ENCODE measurements at regions not wholly inside any gene's neighbourhood (a gene's known extent, or its start where the extent isn't known, plus 50 kb on each side); places are given as distances from the start of the nearest gene placed in this dataset.
"Not testable (repeated sequence)": the region's sequence is repeated elsewhere in the genome, so short reads cannot be mapped to it uniquely, and the experiment has no call there.

DNA sequence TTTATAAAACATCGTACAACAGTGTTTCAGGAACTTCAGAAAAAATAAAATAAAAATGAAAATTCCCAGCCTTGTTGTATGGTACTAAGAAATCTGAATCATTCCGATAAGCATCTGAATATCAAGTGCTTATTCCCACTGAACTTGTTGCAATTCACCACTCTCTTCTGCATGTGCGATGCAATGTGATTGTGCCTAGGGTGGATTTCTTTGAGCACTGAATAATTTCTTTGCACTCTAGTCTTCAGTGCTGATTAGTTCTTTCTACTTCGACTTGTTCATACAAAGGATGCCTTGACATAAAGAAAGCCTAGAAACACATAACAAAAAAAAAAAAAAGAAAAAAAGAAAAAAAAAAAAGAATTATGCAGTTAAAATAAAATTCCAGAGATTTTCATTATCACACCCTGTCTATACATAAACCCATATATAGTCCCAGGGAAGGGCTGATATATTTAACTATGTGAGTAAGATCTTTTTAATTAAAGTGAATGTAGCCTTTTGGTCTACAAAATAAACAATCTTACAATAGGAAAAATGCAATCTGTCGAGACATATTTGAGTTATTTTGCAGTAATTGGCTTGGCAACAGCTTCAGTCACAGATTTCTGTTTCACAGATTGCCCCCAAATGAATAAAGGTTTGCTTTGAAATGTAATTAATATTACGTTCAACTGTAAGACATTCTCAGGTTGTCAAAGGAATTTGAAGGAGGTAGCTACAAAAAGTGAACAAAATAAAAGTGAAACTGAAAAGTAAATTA, 1118.9 kb upstream of the CELF2 start:
- DNase-seq = no peak

DNA sequence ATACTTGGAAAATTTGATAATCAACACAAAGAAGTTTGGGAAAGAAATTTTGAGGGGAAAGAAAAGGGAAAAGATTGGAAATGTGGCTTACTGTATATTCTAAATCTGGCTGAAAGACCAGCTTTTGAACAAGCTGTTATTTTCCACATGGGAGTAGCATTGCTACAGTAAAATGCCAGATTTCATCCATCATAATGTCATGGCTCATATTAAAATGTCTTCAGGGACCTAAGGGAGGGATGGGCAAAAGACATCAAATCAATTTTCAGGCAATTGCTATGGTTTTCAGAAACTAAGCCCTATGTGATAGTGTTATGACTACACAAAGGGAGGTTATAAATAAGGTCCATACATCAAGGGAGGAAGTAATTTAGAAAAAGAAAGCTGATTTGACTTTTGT, 1116.9 kb upstream of the CELF2 start:
- no peak for DNase-seq

DNA sequence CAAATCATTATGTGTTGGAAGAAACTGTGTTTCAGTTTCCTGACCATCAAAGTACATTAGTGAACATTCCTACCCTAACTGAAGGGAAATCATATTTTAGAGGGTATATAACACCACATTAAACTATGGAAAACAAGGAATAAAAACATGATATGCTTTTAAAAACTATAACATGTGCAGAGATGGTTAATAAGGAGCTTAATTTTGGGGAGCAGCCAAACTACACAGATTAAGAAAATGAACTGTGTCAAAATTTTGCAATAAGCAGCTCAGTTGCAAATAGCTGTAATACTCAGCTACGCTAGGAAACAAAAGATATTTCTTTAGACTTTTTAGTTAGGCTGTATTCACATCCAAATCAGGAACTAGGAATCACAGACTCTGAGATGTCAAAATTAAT, 1115.7 kb upstream of the CELF2 start:
- DNase-seq = no peak

DNA sequence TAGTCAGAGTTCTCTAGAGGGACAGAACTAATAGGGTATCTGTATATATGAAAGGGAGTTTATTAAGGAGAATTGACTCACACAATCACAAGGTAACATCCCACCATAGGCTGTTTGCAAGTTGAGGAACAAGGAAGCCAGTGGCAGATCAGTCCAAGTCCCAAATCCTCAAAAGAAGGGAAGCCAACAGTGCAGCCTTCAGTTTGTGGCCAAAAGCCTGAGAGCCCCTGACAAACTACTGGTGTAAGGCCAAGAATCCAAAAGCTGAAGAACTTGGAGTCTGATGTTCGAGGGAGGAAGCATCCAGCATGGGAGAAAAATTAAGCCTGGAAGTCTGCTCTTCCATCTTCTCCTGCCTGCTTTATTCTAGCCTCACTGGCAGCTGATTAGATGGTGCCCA, 1107.2 kb upstream of the CELF2 start:
- no peak for DNase-seq

DNA sequence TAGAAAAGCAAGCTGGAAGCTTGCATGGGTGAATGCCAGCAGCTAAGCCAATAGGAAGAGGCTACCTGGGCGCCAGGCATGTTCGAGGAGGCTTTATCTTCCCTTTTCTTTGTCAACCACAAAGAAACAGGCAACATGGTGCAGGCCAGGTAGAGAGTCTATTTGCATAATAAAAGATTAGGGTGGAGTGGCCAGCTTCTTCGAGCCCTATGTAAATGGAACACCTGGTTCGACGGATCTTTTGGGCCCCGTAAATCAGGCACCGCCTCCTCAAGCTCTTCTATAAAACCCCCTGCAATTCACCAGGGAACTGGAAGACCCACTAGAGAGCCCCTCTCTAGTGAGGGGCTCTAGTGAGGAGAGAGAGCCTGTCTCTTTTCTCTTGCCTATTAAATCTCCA, 1106.2 kb upstream of the CELF2 start:
- DNase-seq = no peak

DNA sequence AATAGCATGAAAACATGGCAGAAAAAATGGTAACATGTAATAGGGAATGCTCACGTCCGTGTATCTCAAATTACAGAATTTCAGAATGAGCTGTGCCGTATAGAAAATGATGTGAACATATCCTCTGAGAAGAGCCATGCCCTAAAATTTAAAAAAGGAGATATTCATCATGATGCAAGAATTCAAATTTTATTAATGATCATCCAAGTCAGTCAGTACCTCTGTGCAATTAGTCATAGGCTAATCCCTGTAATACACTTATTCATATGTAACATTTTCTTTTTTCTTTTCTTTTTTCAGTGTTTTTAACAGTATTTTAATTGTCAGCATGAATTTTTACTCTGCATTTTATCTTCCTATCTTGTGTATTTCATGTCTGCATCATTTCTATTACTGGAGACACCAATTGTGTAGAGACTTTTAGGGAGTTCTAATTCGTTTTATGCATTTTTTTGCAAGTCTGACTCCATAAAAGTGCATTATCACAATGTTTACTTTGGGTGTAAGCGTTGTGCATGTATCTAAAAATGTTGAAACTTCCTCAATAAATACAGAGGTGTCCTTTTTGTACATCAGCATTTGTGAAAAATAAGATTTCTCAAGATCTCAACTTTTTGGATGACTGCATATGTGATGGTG, 1103.7 kb upstream of the CELF2 start:
- DNase-seq = no peak

DNA sequence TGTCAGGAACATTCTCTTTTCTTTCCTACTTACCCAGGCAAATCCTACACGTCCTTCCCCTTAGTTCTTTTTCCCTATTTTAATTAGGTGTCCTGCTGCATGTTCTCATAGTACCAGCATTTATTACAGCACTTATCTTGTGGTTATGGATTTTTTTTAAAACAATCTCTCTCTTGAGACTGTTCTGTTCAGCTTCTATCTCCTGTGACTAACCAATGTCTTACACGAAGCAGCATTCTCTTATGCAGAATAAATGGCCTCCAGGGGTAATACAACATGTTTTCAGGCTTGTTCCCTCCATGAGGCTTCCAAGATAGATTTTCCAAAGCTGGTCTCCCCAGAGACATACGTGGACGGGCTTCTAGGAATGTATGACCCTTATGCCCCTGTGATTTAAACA, 1096.1 kb upstream of the CELF2 start:
- DNase-seq = no peak

DNA sequence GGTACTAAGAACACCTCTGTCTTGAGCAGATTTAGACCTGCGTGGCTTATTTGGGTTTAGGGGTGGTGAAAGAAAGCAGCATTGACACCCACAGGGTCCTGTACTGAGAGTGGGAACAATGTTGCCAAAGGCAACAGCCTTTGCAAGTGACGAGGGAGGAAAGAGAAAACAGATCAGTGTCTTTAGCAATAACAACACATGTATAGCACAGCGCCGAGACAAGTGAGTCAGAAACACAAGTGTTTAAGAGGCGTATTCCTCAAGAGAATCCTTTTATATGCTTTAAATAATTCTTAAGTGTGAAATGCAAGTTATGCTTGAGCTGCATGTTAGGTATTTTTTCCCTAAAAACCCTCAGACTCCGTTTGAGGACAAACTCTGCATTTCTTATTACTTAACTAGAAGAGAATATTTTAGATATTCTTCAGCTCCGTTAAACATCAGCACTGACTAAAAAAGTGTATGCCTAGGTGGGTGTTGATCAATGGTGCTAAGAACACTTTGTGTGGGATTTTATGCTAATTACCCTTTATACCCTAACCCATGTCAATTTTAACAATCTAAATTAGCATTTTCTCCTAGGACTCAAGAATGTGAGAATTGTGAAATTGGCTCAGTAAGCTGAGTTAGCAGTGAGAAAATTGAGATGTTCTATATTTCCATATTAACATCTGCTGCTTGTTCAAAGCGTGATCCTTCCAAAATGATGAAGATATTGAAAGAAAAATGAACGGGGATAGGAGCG, 1095.4 kb upstream of the CELF2 start:
- no peak for DNase-seq

DNA sequence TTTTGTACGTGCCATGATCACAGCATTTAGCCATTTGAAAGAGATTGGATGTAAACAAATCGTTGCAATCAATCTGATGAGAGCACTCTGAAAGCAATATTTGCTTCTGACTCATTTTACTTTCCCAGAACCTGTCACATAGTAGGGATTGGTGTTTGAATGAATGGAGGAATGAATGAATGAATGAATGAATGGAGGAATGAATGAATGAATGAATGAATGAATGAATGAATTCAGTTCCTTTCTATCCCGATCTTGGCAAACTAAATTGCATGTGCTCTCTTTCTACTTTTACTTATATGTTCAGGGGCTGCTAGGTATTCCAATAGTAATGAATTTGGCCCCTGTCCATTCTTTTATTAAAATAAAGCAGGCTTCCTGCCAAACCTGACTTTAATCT, 1091.7 kb upstream of the CELF2 start:
- no peak for DNase-seq

DNA sequence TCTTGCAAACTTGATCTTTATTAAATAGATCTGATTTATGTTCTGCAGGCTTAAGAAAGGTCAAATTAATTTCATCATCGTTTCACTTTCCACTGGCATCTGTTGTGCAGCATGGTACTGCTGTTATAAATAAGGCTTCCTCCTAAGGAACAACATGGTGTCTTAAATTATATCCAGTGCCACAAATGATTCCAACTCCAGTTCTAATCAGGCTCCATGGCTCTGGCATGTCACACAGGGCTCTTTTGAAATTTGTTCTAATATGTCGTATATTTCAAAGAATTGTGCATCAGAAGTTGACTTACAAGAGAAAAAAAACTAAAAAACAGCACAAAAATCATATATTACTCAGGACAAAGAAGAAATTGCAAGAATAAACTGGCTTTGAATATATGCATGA, 1090.8 kb upstream of the CELF2 start:
- DNase-seq = no peak

DNA sequence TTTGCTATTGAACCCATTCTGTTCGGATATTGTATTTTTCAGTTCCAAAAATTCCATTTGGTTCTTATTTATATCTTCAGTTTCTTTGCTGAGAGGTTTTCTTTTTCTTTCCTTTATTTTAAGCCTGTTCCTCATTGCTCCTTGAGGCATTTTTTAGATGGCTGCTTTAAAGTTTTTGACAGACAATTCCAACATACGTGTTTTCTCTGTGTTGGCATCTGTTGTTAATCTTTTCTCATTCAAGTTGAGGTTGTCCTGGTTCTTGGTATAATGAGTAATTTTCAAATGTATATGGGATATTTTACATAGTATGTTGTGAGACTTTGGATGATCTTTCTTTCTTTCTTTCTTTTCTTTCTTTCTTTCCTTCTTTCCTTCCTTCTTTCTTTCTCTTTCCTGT, 1078.0 kb upstream of the CELF2 start:
- DNase-seq = no peak

DNA sequence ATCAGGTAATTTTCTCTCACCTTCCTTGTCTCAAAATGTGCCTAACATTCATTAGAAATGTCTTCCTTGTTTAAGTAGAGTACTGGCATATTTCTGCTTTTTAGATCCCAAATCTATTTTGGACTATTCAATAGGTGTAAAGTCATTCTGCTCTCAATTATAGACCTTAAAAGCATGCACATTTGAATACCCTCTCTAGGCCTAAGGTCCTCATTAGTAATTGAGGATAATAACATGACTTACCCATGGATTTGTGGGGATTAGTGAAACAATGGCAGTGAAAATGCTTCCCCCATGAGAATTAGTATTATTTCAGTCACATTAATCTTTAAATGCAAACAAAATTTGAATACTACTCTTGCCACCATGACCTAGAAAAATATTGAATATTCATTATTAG, 1073.0 kb upstream of the CELF2 start:
- no peak for DNase-seq

DNA sequence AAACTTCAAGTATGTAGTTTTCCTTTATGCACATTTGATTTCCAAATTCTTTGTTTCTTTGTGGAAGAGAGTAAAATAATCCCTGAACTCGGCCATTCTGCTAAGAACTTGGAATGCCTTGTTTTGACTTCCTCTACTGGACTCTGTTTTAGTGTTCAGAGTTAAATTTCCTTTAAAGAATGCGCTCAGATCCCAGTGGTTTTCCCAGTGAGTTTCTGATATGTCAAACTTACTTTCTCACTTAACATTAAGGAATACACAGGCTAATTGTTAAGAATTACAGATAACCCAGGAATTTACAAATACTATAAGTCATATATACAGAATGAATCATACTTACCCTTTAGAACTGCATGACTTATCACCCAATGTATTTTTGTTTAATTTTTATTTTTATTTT, 1067.6 kb upstream of the CELF2 start:
- DNase-seq = no peak

DNA sequence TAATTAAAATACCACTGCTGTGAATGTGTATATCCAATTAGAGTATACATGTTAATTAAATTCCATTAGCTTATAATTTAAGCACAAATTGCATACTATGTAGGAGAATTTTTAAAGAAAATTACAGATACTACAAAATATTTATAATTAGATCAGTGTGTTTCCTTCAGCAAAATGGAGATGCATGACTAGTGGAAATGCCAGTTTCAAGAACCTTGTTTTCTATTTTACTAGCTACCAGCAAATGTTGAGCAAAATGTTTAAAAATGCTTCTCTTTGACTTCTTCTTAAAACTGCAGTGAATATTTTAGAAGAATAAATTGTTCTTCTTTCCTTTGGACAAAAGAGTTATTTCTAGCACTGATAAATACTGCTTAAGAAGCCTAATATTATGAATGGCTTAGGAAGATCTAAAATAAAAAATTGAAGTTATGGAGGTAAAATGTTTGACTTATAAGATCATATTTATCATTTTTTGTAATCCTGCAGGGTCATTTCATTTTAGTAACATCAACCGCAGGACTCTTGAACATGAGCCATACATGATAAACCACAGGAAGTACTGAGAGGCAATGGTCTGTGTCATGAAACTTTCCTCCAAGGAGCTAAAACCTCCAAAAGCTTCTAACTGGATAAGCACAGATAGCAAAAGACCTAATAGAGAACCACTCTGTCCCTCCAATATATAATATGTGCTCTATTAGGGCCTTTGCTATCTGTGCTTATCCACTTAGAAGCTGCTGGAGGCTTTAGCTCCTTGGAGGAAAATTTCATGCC, 1066.0 kb upstream of the CELF2 start:
- DNase-seq = no peak

DNA sequence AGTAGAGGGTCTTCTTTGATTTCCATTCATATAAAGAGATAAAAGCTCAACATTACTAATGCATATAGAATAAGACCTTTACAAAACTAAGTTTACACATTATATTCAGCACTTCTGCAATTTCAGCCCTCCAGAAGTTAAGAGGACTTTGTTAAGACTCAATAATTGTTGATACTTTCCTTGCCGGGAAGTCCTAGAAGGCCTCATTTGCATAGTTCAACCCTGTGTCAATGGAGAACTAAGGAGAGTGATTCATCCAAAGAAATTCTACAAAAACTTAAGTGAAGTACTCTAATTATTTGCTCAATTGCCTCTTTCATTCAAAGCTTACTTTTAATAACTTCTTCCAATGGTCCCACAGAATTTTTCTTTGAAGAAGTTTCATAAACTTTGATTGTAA, 1060.3 kb upstream of the CELF2 start:
- DNase-seq = no peak

DNA sequence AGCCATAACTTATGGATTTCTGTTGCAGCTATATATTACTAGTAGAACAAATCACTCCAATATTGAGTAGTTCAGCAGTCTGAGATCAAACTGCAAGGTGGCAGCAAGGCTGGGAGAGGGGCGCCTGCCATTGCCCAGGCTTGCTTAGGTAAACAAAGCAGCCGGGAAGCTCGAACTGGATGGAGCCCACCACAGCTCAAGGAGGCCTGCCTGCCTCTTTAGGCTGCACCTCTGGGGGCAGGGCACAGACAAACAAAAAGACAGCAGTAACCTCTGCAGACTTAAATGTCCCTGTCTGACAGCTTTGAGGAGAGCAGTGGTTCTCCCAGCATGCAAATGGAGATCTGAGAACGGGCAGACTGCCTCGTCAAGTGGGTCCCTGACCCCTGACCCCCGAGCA, 1059.8 kb upstream of the CELF2 start:
- DNase-seq = not testable (repeated sequence)

DNA sequence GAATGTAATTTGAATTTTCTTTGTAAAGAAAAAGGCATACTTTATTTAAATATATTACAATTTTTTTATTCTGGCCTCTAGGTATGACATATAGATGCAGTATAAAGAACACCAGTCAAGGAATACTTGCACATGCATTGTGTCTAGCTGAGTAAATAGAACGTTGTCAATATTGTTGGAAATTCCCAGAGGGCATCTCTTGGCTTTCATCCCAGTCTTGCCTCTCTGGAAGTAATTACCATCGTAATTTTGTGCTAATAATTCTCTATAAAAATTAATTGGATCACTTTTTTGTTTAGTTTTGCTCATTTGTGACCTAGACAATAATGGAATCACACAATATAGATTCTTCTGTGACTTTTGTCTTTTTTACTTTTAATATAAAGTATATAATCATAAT, 1052.3 kb upstream of the CELF2 start:
- no peak for DNase-seq

DNA sequence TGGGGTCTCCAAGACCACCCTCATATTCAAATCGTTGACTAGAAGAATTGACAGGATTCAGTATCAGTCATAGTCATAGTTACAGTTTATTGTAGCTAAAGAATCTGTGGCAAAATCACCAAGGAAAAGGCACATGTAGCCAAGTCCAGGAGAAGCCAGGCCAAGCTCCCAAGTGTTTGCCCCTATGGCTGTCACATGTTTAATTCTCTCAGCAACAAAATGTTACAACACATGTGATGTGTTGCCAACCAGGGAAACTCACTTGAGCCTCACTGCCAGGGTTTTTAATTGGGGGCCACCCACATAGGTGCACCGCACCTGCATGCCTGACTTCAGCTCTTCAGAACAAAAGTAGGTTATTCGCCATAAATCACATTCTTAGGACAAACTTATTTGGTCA, 1030.9 kb upstream of the CELF2 start:
- no peak for DNase-seq

DNA sequence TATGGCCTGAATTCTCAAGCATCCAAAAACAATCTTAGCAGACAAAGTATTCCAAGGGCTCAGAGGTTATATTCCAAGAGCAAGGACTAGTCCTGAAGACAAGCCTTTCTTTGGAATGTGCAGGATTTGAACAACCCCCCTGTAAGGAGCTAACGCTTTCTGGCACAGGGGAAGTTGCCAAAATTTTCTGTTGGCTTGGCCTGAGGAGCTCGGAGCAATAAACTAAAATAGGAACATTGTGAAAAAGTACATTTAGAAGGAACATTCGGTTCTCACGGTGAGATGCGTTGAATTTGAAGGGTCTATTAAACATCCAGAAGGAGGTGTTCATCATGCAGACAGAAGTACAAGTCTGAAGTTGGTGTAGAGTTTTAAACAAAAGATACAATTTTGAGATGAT, 1030.5 kb upstream of the CELF2 start:
- DNase-seq = no peak

DNA sequence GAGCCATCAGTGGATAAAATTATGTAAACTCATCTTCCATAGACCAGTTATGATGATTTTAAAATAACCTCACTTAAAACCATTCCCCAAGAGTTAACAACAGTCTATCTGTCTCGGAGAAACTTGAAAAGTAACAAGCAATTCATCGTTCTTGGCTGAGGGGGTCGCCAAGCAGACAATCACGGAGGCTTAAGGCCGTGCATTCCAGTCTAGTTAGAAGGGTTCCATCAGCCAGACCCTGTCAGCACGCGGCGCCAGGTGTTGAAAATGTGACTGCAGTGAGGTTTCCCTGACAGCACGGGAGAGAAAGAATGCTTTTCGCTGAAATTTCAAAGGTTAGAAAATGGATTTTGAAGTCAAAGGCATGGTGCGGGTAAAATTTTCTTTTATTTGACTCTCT, 1025.0 kb upstream of the CELF2 start:
- DNase-seq = no peak

DNA sequence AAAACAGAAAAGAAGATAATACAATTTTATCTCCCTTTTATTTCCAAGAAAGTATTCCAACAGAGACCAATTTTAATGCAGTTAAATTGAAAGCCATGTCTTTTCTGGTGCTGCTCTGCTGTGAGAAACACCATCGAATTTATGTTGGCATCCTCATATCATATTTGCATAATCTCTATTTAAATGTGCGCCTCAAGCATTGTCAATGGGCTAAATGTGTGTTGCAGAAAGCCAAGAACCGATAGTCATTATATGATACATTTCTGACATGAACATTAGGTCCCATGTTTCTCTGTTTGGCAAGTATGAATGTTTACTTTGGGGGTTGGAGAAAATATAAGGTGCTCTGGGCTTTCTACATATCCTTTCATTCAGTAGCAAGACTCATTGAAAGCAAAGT, 1023.5 kb upstream of the CELF2 start:
- DNase-seq = no peak

DNA sequence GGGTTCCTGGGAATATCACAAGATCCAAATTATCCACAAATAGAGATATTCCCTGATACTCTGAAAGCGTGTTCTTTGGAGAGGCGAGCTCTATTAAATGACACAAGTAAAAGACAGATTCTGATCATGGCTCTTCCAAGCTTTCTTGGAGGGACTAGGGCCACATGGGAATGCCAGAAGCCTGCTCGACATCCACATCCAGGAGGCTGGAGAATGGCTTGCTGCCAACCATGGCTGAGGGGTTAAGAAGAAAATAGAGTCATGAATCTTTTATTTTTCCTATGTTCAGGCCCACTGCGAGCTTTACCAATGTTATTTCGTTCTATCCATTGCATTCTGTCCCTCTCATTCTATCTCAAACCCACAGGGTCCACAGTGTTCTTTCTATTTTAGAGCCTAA, 1018.0 kb upstream of the CELF2 start:
- DNase-seq = no peak

DNA sequence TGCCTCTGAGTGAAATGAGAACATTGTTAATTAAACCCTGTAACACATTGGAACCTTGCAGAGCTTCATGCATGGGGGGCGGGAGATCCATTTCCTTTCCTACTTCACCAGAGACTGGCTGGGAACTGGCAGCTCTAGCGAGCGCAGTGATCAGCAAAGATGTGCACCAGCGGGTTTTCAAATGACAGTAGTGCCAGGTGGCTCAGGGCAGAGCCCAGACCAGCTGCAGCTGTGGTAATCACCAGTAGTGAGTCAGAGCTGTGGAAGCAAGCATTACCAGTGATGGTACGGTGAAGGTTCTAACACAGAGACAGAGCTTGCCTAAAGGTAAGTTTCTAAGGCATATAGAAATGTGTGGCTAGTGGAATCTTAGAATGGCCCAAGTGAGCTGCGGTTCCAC, 1009.7 kb upstream of the CELF2 start:
- no peak for DNase-seq

DNA sequence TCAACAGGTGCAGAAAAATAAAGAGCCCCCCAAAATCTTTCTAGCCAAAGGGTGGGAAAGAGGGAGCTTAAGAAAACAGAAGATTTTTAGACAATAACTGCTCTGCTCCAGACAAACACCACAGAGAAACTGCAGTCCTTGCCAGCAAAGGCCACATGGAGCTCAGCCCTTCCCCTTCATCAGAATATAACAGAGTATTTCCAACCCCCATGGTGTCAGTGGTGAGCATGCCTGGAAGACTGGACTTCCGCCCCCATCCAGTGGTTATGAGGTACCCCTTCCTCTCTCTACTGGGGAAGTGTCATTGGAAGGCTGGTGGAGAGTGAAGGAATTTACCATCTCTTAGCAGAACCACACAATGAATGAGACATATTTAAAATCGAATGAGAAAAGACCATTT, 1007.3 kb upstream of the CELF2 start:
- DNase-seq = no peak
